NCI-H446 treated with DMSO at 0.1 percent for 48 hours (cell line): ENCODE measurements at regions not wholly inside any gene's neighbourhood (a gene's known extent, or its start where the extent isn't known, plus 50 kb on each side); places are given as distances from the start of the nearest gene placed in this dataset.
A peak's percentile ranks its signal among the peaks of the same experiment; 100 is the strongest.

Experiments
- DNase-seq: peaks from one replicate; lab custom pipeline; 2025; lab: John Stamatoyannopoulos, UW

GRCh38 chr1:22315315-22316078, 136.2 kb upstream of the ZBTB40 start:
- no peak for DNase-seq

DNA sequence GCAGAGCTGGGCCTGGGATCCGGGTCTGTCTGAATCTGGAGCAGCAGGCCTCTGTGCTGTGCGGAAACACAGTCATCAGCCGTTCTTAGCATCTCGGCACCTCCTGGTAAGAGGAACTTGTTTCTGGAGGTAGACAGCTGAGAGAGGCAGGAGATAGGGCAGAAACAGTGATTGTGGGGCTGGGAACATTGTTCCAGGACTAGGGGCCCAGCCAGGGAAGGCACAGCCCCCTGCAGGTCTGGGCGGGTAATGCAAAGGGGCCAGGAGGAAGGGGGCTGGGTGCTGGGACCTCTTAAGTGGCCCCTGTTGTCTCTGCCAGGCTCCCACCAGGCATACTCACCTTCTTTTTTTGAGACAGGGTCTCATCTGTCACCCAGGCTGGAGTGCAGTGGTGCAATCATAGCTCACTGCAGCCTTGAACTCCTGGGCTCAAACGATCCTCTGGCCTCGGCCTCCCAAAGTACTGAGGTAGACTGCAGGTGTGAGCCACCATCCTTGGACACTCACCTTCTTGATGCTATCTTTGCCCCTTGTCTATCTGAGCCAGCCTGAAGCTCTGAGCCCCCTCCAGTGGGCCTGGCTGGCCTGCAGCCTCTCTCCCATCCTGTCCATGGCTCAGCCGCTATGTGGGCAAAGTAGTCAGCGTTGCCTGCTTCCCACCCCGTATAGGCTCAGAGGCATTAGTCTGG, 134.3 kb upstream of the ZBTB40 start:
- DNase-seq: no peak

DNA sequence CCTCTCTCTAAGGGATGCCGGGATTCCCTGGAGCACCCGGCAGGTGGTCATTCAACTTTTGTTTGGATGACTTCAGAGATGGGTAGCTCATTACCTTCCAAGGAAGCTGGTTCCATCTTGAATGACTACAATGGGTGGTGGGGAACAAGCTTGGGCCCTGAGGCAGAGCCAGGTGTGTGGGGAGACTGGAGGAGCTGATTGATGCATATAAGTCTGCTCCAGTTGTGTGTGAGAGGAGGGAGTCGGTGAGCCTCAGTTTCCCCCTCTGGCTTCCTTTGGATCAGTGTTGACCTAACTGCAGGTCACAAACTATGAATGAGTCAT, 133.8 kb upstream of the ZBTB40 start:
- no peak for DNase-seq

DNA sequence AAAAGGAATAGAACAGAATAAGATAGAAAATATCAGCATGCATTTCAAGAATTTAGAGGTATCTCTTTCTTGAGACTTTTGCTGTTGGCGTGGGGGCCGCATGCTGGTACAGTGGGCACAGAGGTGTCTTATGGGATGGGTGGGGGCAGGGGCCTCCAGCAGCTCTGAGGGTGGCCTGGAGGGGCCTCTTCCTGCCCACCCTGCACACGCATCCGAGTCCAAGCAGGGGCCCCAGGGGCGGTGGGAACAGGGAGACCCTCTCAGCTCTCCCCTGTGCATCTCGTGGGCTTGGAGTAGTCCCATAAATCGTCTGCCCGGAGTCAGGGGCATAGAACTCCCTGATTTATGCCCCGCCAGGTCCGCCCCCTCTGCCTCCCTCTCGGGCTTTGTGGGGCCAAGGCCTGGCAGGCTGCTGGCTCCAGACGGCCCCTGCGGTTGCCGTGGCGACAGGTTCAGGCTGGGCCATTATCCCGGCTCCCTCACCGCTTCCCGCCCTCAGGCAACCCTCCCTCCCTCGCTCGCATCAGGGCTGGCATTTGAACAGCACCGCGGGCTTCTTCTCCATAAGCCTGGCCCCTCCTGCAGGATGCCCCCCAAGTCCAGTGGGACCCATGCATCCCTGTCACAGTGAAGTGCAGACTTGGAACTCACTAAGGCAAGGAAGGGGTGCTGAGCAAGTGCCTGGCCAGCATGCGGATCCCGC, 133.2 kb upstream of the ZBTB40 start:
- peak; percentile 35 for DNase-seq

- no peak for DNase-seq
These were observed 132.0 kb upstream of the ZBTB40 start for GRCh38 chr1:22319608-22320007.

DNA sequence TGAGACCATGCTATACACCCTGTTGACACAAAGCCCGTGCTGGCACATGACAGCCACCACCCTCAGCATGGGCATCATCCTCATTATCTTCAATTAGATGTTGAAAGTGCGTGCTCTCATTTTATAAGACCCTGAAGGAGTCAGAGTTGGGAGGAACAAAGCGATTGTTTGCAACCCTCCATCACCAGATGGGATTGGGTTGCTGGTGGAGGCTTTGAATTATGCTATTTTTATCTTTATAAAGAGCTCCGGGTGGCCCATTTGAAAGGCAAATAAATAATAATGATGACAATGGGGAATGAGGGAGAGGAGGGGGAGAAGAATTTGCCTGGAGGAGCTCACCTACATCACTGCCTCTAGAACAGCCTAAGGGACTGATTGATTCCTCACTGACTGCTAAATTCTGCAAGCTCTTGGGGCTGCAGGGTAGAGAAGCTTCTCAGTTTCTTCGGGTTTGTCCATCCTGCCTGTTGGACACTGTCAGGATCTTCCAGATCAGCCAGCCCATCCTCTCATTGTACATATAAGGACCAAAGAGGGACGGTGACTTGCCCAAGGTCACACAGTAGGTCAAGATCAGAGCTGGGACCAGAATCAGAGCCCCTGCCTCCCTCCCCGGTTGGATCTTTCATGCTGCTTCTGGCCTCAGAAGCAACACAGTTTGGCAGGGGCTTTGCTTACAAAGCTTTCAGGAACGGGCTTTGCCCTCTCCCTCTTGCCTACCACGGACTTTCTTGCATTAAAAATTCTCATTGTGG, 130.9 kb upstream of the ZBTB40 start:
- no peak for DNase-seq

- no peak for DNase-seq
These were observed 129.7 kb upstream of the ZBTB40 start for GRCh38 chr1:22321917-22322316.

DNA sequence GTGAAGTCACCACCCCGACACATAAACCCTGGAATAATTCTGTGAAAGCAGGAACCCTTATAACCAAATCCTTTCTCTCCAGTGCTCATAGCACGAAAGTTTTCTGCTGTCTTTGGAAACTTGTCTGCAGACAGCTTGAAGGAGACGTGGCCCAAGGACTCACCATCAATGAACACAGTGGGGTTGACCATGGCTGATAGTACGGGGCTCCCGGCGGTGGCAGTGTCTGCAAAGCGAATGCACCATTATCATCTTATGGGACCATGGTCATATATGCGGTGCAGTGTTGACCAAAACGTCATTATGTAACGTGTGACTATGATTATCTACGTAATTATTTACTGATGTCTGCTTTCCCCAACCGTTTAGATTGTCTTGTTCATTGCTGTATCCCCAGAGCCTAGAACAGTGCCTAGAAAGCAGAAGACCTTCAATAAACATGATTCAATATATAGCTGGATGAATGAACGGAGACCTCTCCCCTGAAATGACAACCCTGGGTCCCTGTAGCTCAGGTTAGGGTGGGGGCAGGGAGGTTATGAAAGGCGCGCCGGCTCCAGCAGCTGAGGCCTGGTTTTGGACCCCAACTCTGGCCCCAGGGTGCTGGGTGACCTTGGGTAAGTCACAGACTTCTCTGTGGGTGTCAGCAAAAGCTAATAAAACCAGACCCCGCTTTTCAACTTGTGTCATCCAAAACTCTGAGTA, 128.4 kb upstream of the ZBTB40 start:
- no peak for DNase-seq

GRCh38 chr1:22323846-22324504, 127.7 kb upstream of the ZBTB40 start:
- DNase-seq: no peak

GRCh38 chr1:22325531-22326371, 125.9 kb upstream of the ZBTB40 start:
- no peak for DNase-seq

GRCh38 chr1:22326372-22326915, 125.2 kb upstream of the ZBTB40 start:
- no peak for DNase-seq

DNA sequence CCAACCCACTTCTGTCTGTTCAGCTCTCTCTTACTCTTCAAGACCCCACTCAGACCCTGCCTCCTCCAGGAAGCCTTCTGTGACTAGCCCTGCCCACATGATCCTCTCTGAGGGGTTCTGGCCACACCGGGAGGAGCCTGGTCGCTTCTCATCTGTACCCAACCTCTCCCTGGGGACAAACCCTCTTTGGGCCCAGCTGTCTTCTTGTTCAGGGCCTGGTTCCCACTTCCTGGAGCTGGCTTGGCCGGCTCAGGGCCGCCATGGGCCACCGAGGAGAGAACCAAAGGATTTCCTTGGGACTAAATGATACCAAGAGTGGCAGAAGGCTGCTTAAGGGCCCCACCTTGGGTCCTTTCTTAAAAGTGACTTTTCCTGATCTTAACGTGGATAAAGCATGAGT, 124.7 kb upstream of the ZBTB40 start:
- DNase-seq: no peak

DNA sequence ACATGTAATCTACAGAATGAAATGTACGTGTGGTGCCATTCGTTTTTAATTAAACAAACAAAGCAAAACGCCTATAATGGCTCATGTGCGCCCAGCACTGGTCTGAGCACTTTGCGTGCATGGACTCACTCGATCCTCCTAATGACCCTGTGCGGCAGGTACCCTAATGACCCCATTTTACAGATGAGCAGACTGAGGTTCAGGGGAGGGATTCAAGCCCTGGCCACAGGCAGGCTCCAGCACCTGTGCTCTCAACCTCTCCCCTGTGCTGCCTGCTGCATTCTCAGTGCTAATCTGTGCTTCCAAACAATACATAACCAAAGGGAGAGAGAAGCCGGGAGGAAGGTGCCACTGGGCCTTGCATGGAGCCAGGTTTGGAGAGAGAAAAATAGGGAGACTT, 124.2 kb upstream of the ZBTB40 start:
- DNase-seq: no peak

DNA sequence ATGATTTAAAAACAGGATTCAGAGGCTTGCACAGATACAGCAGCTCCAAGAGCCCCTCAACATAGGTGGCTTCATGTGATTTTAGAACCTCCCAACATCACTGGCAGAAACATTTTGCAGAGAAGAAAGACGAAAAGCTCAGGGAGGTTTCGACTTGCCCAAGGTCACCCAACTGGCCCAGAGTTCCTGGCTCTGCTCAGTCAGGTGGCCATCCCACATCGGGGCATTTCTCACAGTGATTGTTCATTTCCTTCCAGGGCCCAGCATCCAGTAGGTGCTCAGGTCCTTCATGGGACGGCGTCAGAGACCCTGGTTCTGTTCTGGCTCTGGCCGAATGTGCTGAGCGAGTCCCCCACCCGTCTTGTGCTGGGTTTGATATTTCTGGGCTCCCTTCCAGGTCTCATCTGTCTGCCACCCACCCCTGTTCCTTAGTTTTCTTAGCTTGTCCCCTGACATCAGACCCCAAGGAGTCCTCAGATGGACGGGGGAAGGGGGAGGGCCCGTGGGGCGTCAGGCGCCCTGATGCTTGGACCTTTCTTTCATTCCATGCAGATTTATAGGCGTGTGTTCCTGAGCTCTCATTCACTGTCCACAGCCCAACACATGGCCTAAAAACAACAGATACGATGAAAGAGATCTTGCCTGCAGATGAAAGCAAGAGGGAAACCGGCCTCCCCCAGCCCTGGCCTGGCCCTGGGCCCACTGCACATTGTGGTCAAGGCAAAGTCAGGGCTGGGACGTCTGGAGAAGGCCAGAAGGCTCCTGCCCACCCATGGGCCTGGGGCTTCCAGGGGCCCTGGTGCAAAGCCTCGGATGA, 123.1 kb upstream of the ZBTB40 start:
- DNase-seq: no peak

DNA sequence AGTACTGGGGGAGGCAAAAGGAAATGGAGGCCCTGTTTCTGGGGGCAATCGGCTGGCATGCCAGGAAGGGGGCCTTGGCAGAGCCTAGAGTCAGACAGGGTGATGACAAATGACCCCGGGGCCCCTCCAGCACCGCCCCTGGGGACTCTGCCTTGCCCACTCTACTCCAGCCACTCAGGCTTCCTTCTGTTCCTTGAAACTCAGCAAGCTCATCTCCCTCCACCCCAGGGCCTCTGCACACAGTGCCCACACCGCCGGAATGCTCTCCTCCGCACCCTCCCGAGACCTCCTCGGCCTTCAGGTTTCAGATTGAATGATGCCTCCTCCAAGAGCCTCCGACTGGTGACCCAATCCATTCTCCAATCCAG, 122.5 kb upstream of the ZBTB40 start:
- no peak for DNase-seq

- DNase-seq: no peak
These were observed 121.4 kb upstream of the ZBTB40 start for GRCh38 chr1:22330092-22330759.

GRCh38 chr1:22330760-22331119, 120.9 kb upstream of the ZBTB40 start:
- no peak for DNase-seq

DNA sequence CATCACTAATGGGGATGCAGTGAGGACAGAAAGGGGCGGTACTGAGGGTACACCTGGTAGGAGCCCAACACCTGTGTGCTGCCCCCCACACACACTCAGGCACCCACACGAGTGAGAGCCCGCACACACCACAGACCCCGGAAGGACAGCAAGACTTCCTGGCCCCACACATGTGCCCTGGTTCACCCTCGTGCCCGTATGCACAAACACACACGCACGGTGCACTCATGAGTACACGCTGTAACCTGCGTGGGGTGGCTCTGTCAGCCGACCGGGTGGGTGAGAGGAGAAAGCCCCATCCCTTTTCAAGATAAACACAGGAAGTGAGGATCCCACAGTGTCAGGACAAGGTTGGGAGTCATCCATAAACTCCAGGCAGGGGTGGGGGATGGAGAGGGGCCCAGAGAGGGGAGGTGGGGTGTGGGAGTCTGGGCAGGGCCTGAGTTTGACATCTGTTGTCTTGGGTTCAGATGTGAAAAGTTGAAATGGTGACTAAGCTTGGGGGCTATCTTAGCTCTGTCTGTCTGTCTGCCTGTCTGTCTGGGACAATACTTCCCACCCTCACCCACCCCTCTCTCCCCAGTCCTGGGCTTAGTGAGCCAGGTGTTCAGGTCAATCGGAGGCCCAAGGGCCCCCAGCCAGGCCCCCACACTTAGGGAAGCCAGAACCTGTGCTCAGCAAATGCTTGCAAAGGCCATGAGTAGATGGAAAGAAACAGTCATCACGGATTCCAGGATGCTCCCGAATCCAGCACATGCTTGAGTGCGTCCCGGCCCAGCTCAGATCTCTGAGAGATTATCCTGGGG, 119.8 kb upstream of the ZBTB40 start:
- DNase-seq: no peak
